Prostate gland (tissue), 2 donors: ENCODE measurements at regions not wholly inside any gene's neighbourhood (a gene's known extent, or its start where the extent isn't known, plus 50 kb on each side); places are given as distances from the start of the nearest gene placed in this dataset.

ENCODE experiments used
- DNase-seq: peaks from one replicate; pipeline ENCODE4 v3.0.0-alpha.2; 2019; ENCODE audit warnings: low spot score
- H3K27ac ChIP-seq, 2 donors: fragments of 200-600 bp; sonication (generic); 2 replicates each; pipeline ENCODE4 v1.5.1; 2017 to 2019
- H3K27me3 ChIP-seq: fragments of 200-600 bp; sonication (generic); replicated peaks from 2 replicates; pipeline ENCODE4 v1.5.1; 2019; ENCODE audit not compliant: insufficient read depth
- H3K36me3 ChIP-seq, 2 donors: fragments of 200-600 bp; sonication (generic); 1 replicate in 1 of 2; 2 replicates in 1 of 2; pipeline versions ENCODE4 v1.5.1 to v1.8.1; 2017 to 2019
- H3K4me1 ChIP-seq: fragments of 200-600 bp; sonication (generic); replicated peaks from 2 replicates; pipeline ENCODE4 v1.5.1; 2019
- H3K4me3 ChIP-seq, 2 donors: fragments of 200-600 bp; sonication (generic); 2 replicates each; pipeline ENCODE4 v1.5.1; 2017 to 2019
- H3K9me3 ChIP-seq: fragments of 200-600 bp; sonication (generic); 2 replicates; pipeline ENCODE4 v1.5.1; 2017
- CTCF ChIP-seq, 4 experiments: fragments of 200-600 bp in 2 of 4; fragments of 450-650 bp in 2 of 4; sonication (generic) in 2 of 4; IDR thresholded peaks; 1 replicate in 3 of 4; 2 replicates in 1 of 4; pipeline ENCODE4 v1.5.1; 2016 to 2019; ENCODE audit warnings: antibody characterized with exemption in 4 of 4, mild to moderate bottlenecking in 2 of 4, moderate library complexity in 2 of 4
- POLR2A ChIP-seq: fragments of 450-650 bp; IDR thresholded peaks from one replicate; pipeline ENCODE4 v1.6.1; 2016; ENCODE audit warnings: antibody characterized with exemption, mild to moderate bottlenecking
- POLR2AphosphoS5 ChIP-seq: sonication (generic); formaldehyde crosslinking; IDR thresholded peaks from one replicate; pipeline ENCODE4 v1.6.1; 2017; ENCODE audit warnings: antibody characterized with exemption
- WGBS: methylation state at CpG from one replicate; pipeline ENCODE4 v1.1.5; 2018; 5-methylcytosine and 5-hydroxymethylcytosine counted together
- intact Hi-C: fragments of 100-400 bp; cut with DNase I; formaldehyde crosslinking; loops from one replicate; pipeline ENCODE4 v1.14.2; 2022

GRCh38 chr1:199877526-199878384, 149.8 kb upstream of the NR5A2 start:
- DNase-seq = no peak
- H3K27me3 ChIP-seq = no peaks in the 10 kb centered on the region
- WGBS = 84% methylated on average over 7 of the region's 7 CpGs
- no peak overlapping the region for H3K27ac ChIP-seq
- H3K36me3 ChIP-seq = no peaks in the 10 kb centered on the region
- H3K9me3 ChIP-seq = no peaks in the 10 kb centered on the region
- TF ChIP-seq CTCF (IDR thresholded peaks at IDR 0.05) (no peak), POLR2AphosphoS5 (no peak), POLR2A (no peak)
- intact Hi-C loops = no loop called here
- H3K4me3 ChIP-seq = no peak overlapping the region
- H3K4me1 ChIP-seq = no peaks in the 10 kb centered on the region

- no peaks in the 10 kb centered on the region for H3K4me1 ChIP-seq
- H3K4me3 ChIP-seq = no peak overlapping the region
- H3K9me3 ChIP-seq = no peaks in the 10 kb centered on the region
- WGBS = 71% methylated on average over 4 of the region's 4 CpGs
- TF ChIP-seq POLR2A = no peak
- TF ChIP-seq CTCF (IDR thresholded peaks at IDR 0.05) = no peak
- TF ChIP-seq POLR2AphosphoS5 = no peak
- H3K27me3 ChIP-seq = no peaks in the 10 kb centered on the region
- no peak overlapping the region for H3K27ac ChIP-seq
- intact Hi-C loops = no loop called here
- H3K36me3 ChIP-seq = no peaks in the 10 kb centered on the region
- DNase-seq = no peak
Observed at GRCh38 chr1:199878823-199879222, 148.7 kb upstream of the NR5A2 start.

GRCh38 chr1:199898654-199899053, 128.9 kb upstream of the NR5A2 start:
- Histone ChIP-seq H3K9me3 (no peaks in the 10 kb centered on the region), H3K27me3 (no peaks in the 10 kb centered on the region), H3K36me3 (no peaks in the 10 kb centered on the region), H3K4me3 (no peak overlapping the region), H3K27ac (no peak overlapping the region), H3K4me1 (no peaks in the 10 kb centered on the region)
- DNase-seq = no peak
- intact Hi-C loops = no loop called here
- WGBS = 52% methylated on average over 1 of the region's 1 CpG
- TF ChIP-seq CTCF (IDR thresholded peaks at IDR 0.05) (no peak), POLR2AphosphoS5 (no peak), POLR2A (no peak)

- no peak overlapping the region for H3K4me3 ChIP-seq
- TF ChIP-seq POLR2A = no peak
- TF ChIP-seq POLR2AphosphoS5 = no peak
- TF ChIP-seq CTCF (IDR thresholded peaks at IDR 0.05) = no peak
- H3K27ac ChIP-seq = no peak overlapping the region
- no peaks in the 10 kb centered on the region for H3K9me3 ChIP-seq
- H3K4me1 ChIP-seq = no peaks in the 10 kb centered on the region
- intact Hi-C loops = no loop called here
- H3K27me3 ChIP-seq = no peaks in the 10 kb centered on the region
- no peaks in the 10 kb centered on the region for H3K36me3 ChIP-seq
- no peak for DNase-seq
Observed at GRCh38 chr1:199901341-199901740, 126.2 kb upstream of the NR5A2 start.

GRCh38 chr1:199907361-199907760, 120.1 kb upstream of the NR5A2 start:
- H3K4me1 ChIP-seq = no peaks in the 10 kb centered on the region
- H3K27ac ChIP-seq = no peak overlapping the region
- no peak for DNase-seq
- TF ChIP-seq POLR2AphosphoS5 (no peak), CTCF (IDR thresholded peaks at IDR 0.05) (no peak), POLR2A (no peak)
- intact Hi-C loops = no loop called here
- no peak overlapping the region for H3K4me3 ChIP-seq
- no peaks in the 10 kb centered on the region for H3K9me3 ChIP-seq
- H3K36me3 ChIP-seq = no peaks in the 10 kb centered on the region
- 58% methylated on average over 2 of the region's 2 CpGs for WGBS
- no peaks in the 10 kb centered on the region for H3K27me3 ChIP-seq
